AG04450 (cell line): ENCODE measurements at regions not wholly inside any gene's neighbourhood (a gene's known extent, or its start where the extent isn't known, plus 50 kb on each side); places are given as distances from the start of the nearest gene placed in this dataset.

Experiments used
- CTCF ChIA-PET: fragments of 300-600, 350-600 bp; formaldehyde crosslinking; extraction: SDS; loops from one replicate; lab custom pipeline; 2022; ENCODE audit warnings: antibody characterized with exemption, inconsistent platforms; lab: Charles Lee
- POLR2A ChIA-PET: fragments of 350-600 bp; formaldehyde crosslinking; extraction: SDS; loops from one replicate; lab custom pipeline; 2021; ENCODE audit warnings: antibody characterized with exemption, inconsistent platforms; lab: Yijun Ruan, JAX
- DNase-seq: peaks from one replicate; pipeline ENCODE4 v3.0.0-alpha.2; 2011; ENCODE audit warnings: low read depth, low spot score
- H3K27ac ChIP-seq: one replicate; pipeline ENCODE4 v1.5.1; 2012; ENCODE audit warnings: low read depth, low read length, control low read depth
- H3K27me3 ChIP-seq: one replicate; pipeline ENCODE4 v1.6.0; 2012; ENCODE audit warnings: low read length; ENCODE audit not compliant: control insufficient read depth, insufficient read depth
- H3K4me3 ChIP-seq: 2 replicates; pipeline ENCODE4 v1.5.1; 2011; ENCODE audit warnings: mild to moderate bottlenecking, low read depth, low read length, control low read depth
- H3K9me3 ChIP-seq: 2 replicates; pipeline ENCODE4 v1.5.1; 2012; ENCODE audit warnings: low read length; ENCODE audit not compliant: control insufficient read depth, insufficient read depth
- CTCF ChIP-seq: IDR thresholded peaks from 2 replicates; pipeline ENCODE4 v1.5.1; 2011; ENCODE audit warnings: low read depth, low read length, control low read depth, inconsistent platforms

GRCh38 chr16:87054154-87054553, 263.0 kb downstream of the C16orf95 start:
- DNase-seq, result no peak
- CTCF ChIA-PET, result interaction anchor here (0.6 to 1.7 kb wide), 2 partner anchors 9 to 224 kb away, joined by 3 to 8 read pairs; no protein-coding TSS in a partner anchor
- TF ChIP-seq CTCF, result no peak
- POLR2A ChIA-PET, result no interaction called here
- H3K27me3 ChIP-seq, result peaks cover 5% of the 10 kb centered on the region
- peaks cover 17% of the 10 kb centered on the region for H3K9me3 ChIP-seq
- H3K27ac ChIP-seq, result no peak overlapping the region
- no peak overlapping the region for H3K4me3 ChIP-seq

- Histone ChIP-seq H3K27ac (no peak overlapping the region), H3K4me3 (no peak overlapping the region), H3K9me3 (peaks cover 17% of the 10 kb centered on the region), H3K27me3 (peaks cover 3% of the 10 kb centered on the region)
- ChIA-PET CTCF (interaction anchor here (1.7 kb wide), 1 partner anchor 8 kb away, joined by 8 read pairs; no protein-coding TSS in a partner anchor), POLR2A (no interaction called here)
- TF ChIP-seq CTCF, result no peak
- no peak for DNase-seq
These were observed 262.3 kb downstream of the C16orf95 start for GRCh38 chr16:87054856-87055255.

- ChIA-PET CTCF (interaction anchor here (0.5 to 1.4 kb wide), 5 partner anchors 16 to 723 kb away, joined by 3 to 4 read pairs (median 3); no protein-coding TSS in a partner anchor), POLR2A (no interaction called here)
- H3K4me3 ChIP-seq, result no peak overlapping the region
- no peak overlapping the region for H3K27ac ChIP-seq
- DNase-seq, result no peak
- TF ChIP-seq CTCF, result peak; percentile 47
- H3K27me3 ChIP-seq, result peaks cover 3% of the 10 kb centered on the region
- H3K9me3 ChIP-seq, result peaks cover 17% of the 10 kb centered on the region
These were observed 261.1 kb downstream of the C16orf95 start for GRCh38 chr16:87056083-87056482.

- TF ChIP-seq CTCF, result no peak
- ChIA-PET CTCF (interaction anchor here (0.6 to 1.4 kb wide), 3 partner anchors 16 to 492 kb away, joined by 3 to 4 read pairs (median 3); no protein-coding TSS in a partner anchor), POLR2A (no interaction called here)
- Histone ChIP-seq H3K27me3 (peaks cover 3% of the 10 kb centered on the region), H3K27ac (no peak overlapping the region), H3K4me3 (no peak overlapping the region), H3K9me3 (peaks cover 17% of the 10 kb centered on the region)
- DNase-seq, result no peak
These were observed 260.6 kb downstream of the C16orf95 start for GRCh38 chr16:87056551-87056950.

GRCh38 chr16:87057211-87057881, 259.8 kb downstream of the C16orf95 start:
- DNase-seq, result no peak
- CTCF ChIA-PET, result no interaction called here

More at GRCh38 chr16:87057211-87057881, 259.8 kb downstream of the C16orf95 start:
- Histone ChIP-seq H3K27me3 (peaks cover 3% of the 10 kb centered on the region), H3K27ac (no peak overlapping the region), H3K4me3 (no peak overlapping the region), H3K9me3 (peaks cover 17% of the 10 kb centered on the region)
- POLR2A ChIA-PET, result no interaction called here
- peak; percentile 25; the same call in 1 of the 2 replicates for TF ChIP-seq CTCF
